WTC11 (cell line): ENCODE measurements at regions not wholly inside any gene's neighbourhood (a gene's known extent, or its start where the extent isn't known, plus 50 kb on each side); places are given as distances from the start of the nearest gene placed in this dataset.

Experiments used
- CREM ChIP-seq: sonication (generic); formaldehyde crosslinking; IDR thresholded peaks from 2 replicates; pipeline ENCODE4 v1.8.1; 2022; ENCODE audit warnings: mild to moderate bottlenecking, missing genetic modification reagents, moderate library complexity
- EMX1 ChIP-seq: fragments of 250-450 bp; sonication (Bioruptor Pico); IDR thresholded peaks from 2 replicates; pipeline ENCODE4 v1.8.0; 2021; ENCODE audit warnings: mild to moderate bottlenecking
- ESRRA ChIP-seq: sonication (generic); formaldehyde crosslinking; IDR thresholded peaks from 2 replicates; pipeline ENCODE4 v1.8.1; 2022; ENCODE audit warnings: mild to moderate bottlenecking, missing genetic modification reagents, borderline replicate concordance
- GABPB1 ChIP-seq: sonication (generic); formaldehyde crosslinking; IDR thresholded peaks from 2 replicates; pipeline ENCODE4 v1.8.1; 2023; ENCODE audit warnings: mild to moderate bottlenecking, missing genetic modification reagents
- JUN ChIP-seq: sonication (generic); formaldehyde crosslinking; IDR thresholded peaks from 2 replicates; pipeline ENCODE4 v1.8.0; 2023; ENCODE audit warnings: mild to moderate bottlenecking, missing genetic modification reagents
- MXD4 ChIP-seq: fragments of 250-450 bp; sonication (Bioruptor Pico); IDR thresholded peaks from 2 replicates; pipeline ENCODE4 v1.8.0; 2021; ENCODE audit warnings: mild to moderate bottlenecking, moderate library complexity, borderline replicate concordance
- NFATC4 ChIP-seq: fragments of 250-450 bp; sonication (Bioruptor Pico); IDR thresholded peaks from 2 replicates; pipeline ENCODE4 v1.9.0; 2021; ENCODE audit warnings: mild to moderate bottlenecking
- NFYB ChIP-seq: sonication (generic); formaldehyde crosslinking; conservative IDR thresholded peaks from 2 replicates; pipeline ENCODE4 v1.8.0; 2022; ENCODE audit warnings: low read depth, missing genetic modification reagents
- SP1 ChIP-seq: sonication (generic); formaldehyde crosslinking; conservative IDR thresholded peaks from 2 replicates; pipeline ENCODE4 v1.8.1; 2022; ENCODE audit warnings: missing genetic modification reagents
- TEAD4 ChIP-seq: sonication (generic); formaldehyde crosslinking; IDR thresholded peaks from 2 replicates; pipeline ENCODE4 v1.8.0; 2022; ENCODE audit warnings: mild to moderate bottlenecking, missing genetic modification reagents
- TF ChIP-seq, protein P1 (sequence below): fragments of 200-600 bp; IDR thresholded peaks from 2 replicates; pipeline ENCODE4 v1.8.0; 2022; ENCODE audit warnings: antibody characterized with exemption
- TF ChIP-seq, protein P2 (sequence below): sonication (generic); formaldehyde crosslinking; IDR thresholded peaks from 2 replicates; pipeline ENCODE4 v1.8.0; 2022; ENCODE audit warnings: mild to moderate bottlenecking, missing genetic modification reagents
- TF ChIP-seq, protein P3 (sequence below): sonication (generic); formaldehyde crosslinking; IDR thresholded peaks from 2 replicates; pipeline ENCODE4 v1.8.1; 2023; ENCODE audit warnings: mild to moderate bottlenecking, missing genetic modification reagents, borderline replicate concordance

DNA sequence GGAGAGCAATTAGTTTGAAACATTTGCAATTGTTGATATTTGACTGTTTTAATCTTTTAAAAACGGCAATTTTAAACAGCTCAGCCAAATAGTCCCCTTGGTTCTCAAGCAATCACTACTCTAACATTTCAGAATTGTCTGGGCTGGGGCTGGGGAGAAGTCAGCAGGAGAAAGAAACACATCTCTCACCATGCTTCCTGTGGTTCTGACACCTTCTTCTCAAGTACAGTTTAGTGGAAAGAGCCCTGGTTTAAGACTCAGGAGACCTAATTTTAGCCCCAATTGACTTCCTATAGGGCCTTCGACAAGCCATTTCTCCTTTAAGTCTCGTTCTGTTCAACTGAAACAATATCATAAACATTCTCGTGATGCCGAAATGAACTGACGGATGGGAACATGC, 168.4 kb upstream of the CDYL start:
- no peak for TF ChIP-seq JUN (CRISPR knock-in tag)
- no peak for TF ChIP-seq TEAD4 (CRISPR knock-in tag)
- TF ChIP-seq, protein P1, sequence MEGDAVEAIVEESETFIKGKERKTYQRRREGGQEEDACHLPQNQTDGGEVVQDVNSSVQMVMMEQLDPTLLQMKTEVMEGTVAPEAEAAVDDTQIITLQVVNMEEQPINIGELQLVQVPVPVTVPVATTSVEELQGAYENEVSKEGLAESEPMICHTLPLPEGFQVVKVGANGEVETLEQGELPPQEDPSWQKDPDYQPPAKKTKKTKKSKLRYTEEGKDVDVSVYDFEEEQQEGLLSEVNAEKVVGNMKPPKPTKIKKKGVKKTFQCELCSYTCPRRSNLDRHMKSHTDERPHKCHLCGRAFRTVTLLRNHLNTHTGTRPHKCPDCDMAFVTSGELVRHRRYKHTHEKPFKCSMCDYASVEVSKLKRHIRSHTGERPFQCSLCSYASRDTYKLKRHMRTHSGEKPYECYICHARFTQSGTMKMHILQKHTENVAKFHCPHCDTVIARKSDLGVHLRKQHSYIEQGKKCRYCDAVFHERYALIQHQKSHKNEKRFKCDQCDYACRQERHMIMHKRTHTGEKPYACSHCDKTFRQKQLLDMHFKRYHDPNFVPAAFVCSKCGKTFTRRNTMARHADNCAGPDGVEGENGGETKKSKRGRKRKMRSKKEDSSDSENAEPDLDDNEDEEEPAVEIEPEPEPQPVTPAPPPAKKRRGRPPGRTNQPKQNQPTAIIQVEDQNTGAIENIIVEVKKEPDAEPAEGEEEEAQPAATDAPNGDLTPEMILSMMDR, result no peak
- no peak for TF ChIP-seq GABPB1 (CRISPR knock-in tag)
- no peak for TF ChIP-seq SP1 (CRISPR knock-in tag)
- TF ChIP-seq, protein P2, sequence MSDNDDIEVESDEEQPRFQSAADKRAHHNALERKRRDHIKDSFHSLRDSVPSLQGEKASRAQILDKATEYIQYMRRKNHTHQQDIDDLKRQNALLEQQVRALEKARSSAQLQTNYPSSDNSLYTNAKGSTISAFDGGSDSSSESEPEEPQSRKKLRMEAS (CRISPR knock-in tag), result no peak
- TF ChIP-seq NFYB (CRISPR knock-in tag), result no peak
- no peak for TF ChIP-seq NFATC4 (CRISPR knock-in tag)
- no peak for TF ChIP-seq EMX1 (CRISPR knock-in tag)
- TF ChIP-seq, protein P3, sequence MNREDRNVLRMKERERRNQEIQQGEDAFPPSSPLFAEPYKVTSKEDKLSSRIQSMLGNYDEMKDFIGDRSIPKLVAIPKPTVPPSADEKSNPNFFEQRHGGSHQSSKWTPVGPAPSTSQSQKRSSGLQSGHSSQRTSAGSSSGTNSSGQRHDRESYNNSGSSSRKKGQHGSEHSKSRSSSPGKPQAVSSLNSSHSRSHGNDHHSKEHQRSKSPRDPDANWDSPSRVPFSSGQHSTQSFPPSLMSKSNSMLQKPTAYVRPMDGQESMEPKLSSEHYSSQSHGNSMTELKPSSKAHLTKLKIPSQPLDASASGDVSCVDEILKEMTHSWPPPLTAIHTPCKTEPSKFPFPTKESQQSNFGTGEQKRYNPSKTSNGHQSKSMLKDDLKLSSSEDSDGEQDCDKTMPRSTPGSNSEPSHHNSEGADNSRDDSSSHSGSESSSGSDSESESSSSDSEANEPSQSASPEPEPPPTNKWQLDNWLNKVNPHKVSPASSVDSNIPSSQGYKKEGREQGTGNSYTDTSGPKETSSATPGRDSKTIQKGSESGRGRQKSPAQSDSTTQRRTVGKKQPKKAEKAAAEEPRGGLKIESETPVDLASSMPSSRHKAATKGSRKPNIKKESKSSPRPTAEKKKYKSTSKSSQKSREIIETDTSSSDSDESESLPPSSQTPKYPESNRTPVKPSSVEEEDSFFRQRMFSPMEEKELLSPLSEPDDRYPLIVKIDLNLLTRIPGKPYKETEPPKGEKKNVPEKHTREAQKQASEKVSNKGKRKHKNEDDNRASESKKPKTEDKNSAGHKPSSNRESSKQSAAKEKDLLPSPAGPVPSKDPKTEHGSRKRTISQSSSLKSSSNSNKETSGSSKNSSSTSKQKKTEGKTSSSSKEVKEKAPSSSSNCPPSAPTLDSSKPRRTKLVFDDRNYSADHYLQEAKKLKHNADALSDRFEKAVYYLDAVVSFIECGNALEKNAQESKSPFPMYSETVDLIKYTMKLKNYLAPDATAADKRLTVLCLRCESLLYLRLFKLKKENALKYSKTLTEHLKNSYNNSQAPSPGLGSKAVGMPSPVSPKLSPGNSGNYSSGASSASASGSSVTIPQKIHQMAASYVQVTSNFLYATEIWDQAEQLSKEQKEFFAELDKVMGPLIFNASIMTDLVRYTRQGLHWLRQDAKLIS, result no peak
- TF ChIP-seq MXD4 (CRISPR knock-in tag), result no peak
- no peak for TF ChIP-seq ESRRA
- TF ChIP-seq CREM (CRISPR knock-in tag), result no peak
